ENCODE measurements at regions not wholly inside any gene's neighbourhood (a gene's known extent, or its start where the extent isn't known, plus 50 kb on each side); places are given as distances from the start of the nearest gene placed in this dataset.

DNA sequence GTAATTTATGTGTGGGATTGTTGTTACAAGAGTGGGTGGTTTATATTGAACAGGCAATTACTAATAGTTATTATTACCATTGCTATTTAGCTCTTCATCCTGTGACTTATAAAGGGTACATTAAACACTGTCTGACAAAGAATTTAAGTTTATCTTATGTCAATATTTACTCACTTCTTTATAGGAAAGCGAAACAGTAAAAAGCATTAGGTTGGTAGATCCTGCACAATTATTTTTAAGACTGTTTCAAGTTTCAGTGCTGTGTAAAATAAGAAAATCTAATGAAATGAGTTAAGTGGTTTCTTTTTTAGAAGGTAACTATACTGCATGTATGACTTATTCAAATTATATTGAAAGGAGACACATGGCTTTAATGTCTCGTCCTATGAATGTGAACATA lies 135.8 kb upstream of the MAP3K7 start:
- TF ChIP-seq, protein P1, sequence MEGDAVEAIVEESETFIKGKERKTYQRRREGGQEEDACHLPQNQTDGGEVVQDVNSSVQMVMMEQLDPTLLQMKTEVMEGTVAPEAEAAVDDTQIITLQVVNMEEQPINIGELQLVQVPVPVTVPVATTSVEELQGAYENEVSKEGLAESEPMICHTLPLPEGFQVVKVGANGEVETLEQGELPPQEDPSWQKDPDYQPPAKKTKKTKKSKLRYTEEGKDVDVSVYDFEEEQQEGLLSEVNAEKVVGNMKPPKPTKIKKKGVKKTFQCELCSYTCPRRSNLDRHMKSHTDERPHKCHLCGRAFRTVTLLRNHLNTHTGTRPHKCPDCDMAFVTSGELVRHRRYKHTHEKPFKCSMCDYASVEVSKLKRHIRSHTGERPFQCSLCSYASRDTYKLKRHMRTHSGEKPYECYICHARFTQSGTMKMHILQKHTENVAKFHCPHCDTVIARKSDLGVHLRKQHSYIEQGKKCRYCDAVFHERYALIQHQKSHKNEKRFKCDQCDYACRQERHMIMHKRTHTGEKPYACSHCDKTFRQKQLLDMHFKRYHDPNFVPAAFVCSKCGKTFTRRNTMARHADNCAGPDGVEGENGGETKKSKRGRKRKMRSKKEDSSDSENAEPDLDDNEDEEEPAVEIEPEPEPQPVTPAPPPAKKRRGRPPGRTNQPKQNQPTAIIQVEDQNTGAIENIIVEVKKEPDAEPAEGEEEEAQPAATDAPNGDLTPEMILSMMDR (conservative IDR thresholded peaks at IDR 0.05 in 1 of 2, IDR thresholded peaks at IDR 0.05 in 1 of 2; ENCODE audit: extremely low read depth in 1 of 2, insufficient read depth in 1 of 2, low read depth in 1 of 2, low read length in 2 of 2): no peak
- TF ChIP-seq EZH2 (IDR thresholded peaks at IDR 0.05; ENCODE audit: borderline replicate concordance, low read length): no peak

Measured in mammary epithelial cell (primary cell).